Glutamatergic neuron (in vitro differentiated cells): ENCODE measurements at regions not wholly inside any gene's neighbourhood (a gene's known extent, or its start where the extent isn't known, plus 50 kb on each side); places are given as distances from the start of the nearest gene placed in this dataset.

ENCODE experiments used
- DNase-seq: peaks from one replicate; pipeline ENCODE4 v3.0.0; 2022
- H3K27ac Mint-ChIP-seq: one replicate; pipeline ENCODE4 v1.8.0; 2020; ENCODE audit warnings: mild to moderate bottlenecking, mixed read lengths, inconsistent platforms; ENCODE audit not compliant: unreplicated experiment
- H3K27me3 Mint-ChIP-seq: one replicate; pipeline ENCODE4 v1.8.0; 2020; ENCODE audit warnings: mild to moderate bottlenecking, moderate library complexity, mixed read lengths, inconsistent platforms; ENCODE audit not compliant: unreplicated experiment
- H3K36me3 Mint-ChIP-seq: one replicate; pipeline ENCODE4 v1.8.0; 2020; ENCODE audit warnings: mild to moderate bottlenecking, mixed read lengths, inconsistent platforms; ENCODE audit not compliant: unreplicated experiment
- H3K4me1 Mint-ChIP-seq: one replicate; pipeline ENCODE4 v1.8.0; 2020; ENCODE audit warnings: mild to moderate bottlenecking, low read depth, mixed read lengths, inconsistent platforms; ENCODE audit not compliant: unreplicated experiment
- H3K4me3 Mint-ChIP-seq: one replicate; pipeline ENCODE4 v1.8.0; 2020; ENCODE audit warnings: mild to moderate bottlenecking, mixed read lengths, inconsistent platforms; ENCODE audit not compliant: unreplicated experiment
- H3K9me3 Mint-ChIP-seq: one replicate; pipeline ENCODE4 v1.8.0; 2020; ENCODE audit warnings: mild to moderate bottlenecking, moderate library complexity, mixed read lengths, inconsistent platforms; ENCODE audit not compliant: unreplicated experiment
- CTCF ChIP-seq: fragments of 200-600 bp; sonication (generic); IDR thresholded peaks from one replicate; pipeline ENCODE4 v1.5.0; 2021; ENCODE audit not compliant: partially characterized antibody, unreplicated experiment

- Mint-ChIP-seq H3K36me3 (no peaks in the 10 kb centered on the region), H3K9me3 (no peaks in the 10 kb centered on the region), H3K27me3 (peaks cover 2% of the 10 kb centered on the region), H3K4me3 (no peak overlapping the region), H3K27ac (no peak overlapping the region), H3K4me1 (no peaks in the 10 kb centered on the region)
- DNase-seq: no peak
- TF ChIP-seq CTCF: no peak
Observed at GRCh38 chr15:35299059-35299735, 214.1 kb upstream of the NANOGP8 start.

DNA sequence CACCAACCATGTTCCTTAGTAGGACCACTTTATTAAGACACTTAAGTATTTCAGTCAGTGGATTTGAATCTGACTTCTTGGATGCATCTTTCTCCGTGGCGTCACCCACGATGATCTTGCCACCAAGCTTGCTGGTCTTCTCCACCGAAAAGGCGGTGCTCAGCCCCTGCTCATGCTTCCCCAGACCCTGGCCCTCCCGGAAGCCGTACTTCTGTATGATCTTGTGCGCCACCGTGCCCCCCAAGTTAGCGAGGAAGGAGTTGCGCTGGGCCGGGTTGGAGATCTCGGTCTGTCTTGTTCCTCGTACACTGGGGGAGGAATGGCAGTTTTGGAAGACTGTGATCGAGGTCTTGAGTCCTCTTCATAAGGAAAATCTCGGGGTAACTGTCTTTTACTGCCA, 213.4 kb upstream of the NANOGP8 start:
- H3K36me3 Mint-ChIP-seq: no peaks in the 10 kb centered on the region
- TF ChIP-seq CTCF: no peak
- no peaks in the 10 kb centered on the region for H3K9me3 Mint-ChIP-seq
- H3K4me1 Mint-ChIP-seq: no peaks in the 10 kb centered on the region
- no peak overlapping the region for H3K4me3 Mint-ChIP-seq
- no peak overlapping the region for H3K27ac Mint-ChIP-seq
- no peak for DNase-seq
- H3K27me3 Mint-ChIP-seq: peaks cover 2% of the 10 kb centered on the region

DNA sequence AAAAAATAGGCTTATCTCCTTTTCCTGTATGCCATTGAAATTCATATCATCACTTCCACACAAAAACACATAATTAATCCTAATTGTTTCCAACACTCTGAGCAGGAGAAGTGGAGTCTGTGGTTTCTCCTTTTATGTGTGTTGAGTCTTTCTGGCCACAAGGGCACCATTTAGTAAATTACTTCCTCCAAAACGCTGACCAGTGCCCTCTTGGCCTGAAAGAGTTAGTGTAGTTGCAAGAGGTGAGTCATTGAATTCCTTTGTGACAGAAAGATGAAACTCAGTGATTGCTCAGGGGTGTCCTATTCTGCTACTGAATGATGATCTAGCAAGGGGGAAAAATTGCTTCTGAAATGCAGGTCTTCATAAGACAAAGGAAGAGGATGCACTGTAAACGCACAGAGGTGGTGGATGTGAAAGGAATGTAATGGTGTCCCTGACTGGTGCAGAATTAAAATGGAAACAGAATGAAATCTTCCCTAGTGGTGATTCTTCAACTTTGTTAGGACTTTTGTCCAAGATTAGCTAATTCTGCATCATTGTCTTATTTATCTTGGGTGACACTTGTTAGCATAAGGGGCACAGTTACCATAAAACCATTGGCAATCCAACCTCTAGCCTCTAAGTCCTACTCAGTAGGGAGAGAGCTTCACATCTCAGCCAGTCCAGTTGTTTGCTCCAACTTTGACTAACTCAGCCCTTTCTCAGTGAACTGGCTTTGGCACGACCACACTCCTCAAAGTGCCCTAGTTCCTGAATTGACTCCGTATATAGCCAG, 208.4 kb upstream of the NANOGP8 start:
- peaks cover 2% of the 10 kb centered on the region for H3K27me3 Mint-ChIP-seq
- no peak for DNase-seq
- no peak overlapping the region for H3K27ac Mint-ChIP-seq
- H3K36me3 Mint-ChIP-seq: no peaks in the 10 kb centered on the region
- H3K4me3 Mint-ChIP-seq: no peak overlapping the region
- no peak for TF ChIP-seq CTCF
- peaks cover 1% of the 10 kb centered on the region for H3K4me1 Mint-ChIP-seq
- no peaks in the 10 kb centered on the region for H3K9me3 Mint-ChIP-seq

DNA sequence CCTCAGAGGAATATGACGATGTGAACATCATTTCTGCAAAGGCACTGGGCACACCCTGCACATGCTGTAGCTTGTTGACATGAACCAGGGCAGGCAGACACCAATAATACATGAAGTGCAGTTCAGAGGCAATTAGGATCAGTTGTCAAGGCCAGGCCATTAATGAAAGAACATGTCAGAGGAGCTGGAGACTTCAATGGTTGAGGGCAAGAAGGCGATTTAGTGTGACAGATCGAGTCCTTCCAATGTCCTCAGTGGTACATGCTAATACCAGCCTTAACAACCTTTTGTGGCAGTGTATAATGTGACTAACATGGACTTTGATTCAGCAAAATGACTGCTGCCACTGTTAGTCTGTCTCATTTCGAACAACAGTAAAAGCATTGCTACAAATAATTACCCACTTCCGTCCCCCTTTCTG, 205.2 kb upstream of the NANOGP8 start:
- H3K4me1 Mint-ChIP-seq: peaks cover 1% of the 10 kb centered on the region
- H3K4me3 Mint-ChIP-seq: no peak overlapping the region
- H3K27ac Mint-ChIP-seq: no peak overlapping the region

More for the DNA sequence above, 205.2 kb upstream of the NANOGP8 start:
- Mint-ChIP-seq H3K36me3 (no peaks in the 10 kb centered on the region), H3K9me3 (no peaks in the 10 kb centered on the region), H3K27me3 (peaks cover 2% of the 10 kb centered on the region)
- no peak for TF ChIP-seq CTCF
- DNase-seq: no peak
